OCI-LY7 (cell line): ENCODE measurements at regions not wholly inside any gene's neighbourhood (a gene's known extent, or its start where the extent isn't known, plus 50 kb on each side); places are given as distances from the start of the nearest gene placed in this dataset.

Experiments
- BruUV-seq: library from RNA; stranded (reverse); fragments of 400-500 nt; replicated peaks from 2 replicates; lab custom pipeline; 2021; lab: Mats Ljungman, UMichigan
- CTCF ChIA-PET: fragments of 300-600 bp; sonication (Branson Sonifier 250); formaldehyde crosslinking; loops from one replicate; lab custom pipeline; 2022; ENCODE audit warnings: antibody characterized with exemption; ENCODE audit not compliant: unreplicated experiment; lab: Charles Lee
- POLR2A ChIA-PET: fragments of 300-600 bp; sonication (Branson Sonifier 250); formaldehyde crosslinking; loops from one replicate; lab custom pipeline; 2022; ENCODE audit warnings: antibody characterized with exemption; lab: Charles Lee
- DNase-seq: peaks from one replicate; pipeline ENCODE4 v3.0.0-alpha.2; 2015; ENCODE audit warnings: low spot score
- H2AFZ ChIP-seq: fragments of 200-600 bp; sonication (generic), shearing (Covaris generic); 2 replicates; pipeline ENCODE4 v1.6.1; 2014; ENCODE audit warnings: mild to moderate bottlenecking, antibody characterized with exemption, low read length, moderate library complexity
- H3K27ac ChIP-seq: fragments of 200-600 bp; sonication (generic); 2 replicates; pipeline ENCODE4 v1.5.1; 2014; ENCODE audit warnings: mixed run types, low read depth, mild to moderate bottlenecking, moderate library complexity, low read length, inconsistent platforms; ENCODE audit not compliant: poor library complexity, severe bottlenecking
- H3K36me3 ChIP-seq: fragments of 200-600 bp; sonication (generic); 2 replicates; pipeline ENCODE4 v1.6.1; 2014; ENCODE audit warnings: mild to moderate bottlenecking, antibody characterized with exemption, low read length, moderate library complexity, mixed read lengths; ENCODE audit not compliant: insufficient read depth
- H3K4me1 ChIP-seq: fragments of 200-600 bp; sonication (generic); 2 replicates; pipeline ENCODE4 v1.5.1; 2014; ENCODE audit warnings: mild to moderate bottlenecking, low read length; ENCODE audit not compliant: insufficient read depth, poor library complexity, severe bottlenecking
- H3K4me2 ChIP-seq: fragments of 200-600 bp; sonication (generic); 2 replicates; pipeline ENCODE4 v1.6.1; 2014; ENCODE audit warnings: mild to moderate bottlenecking, low read length
- H3K4me3 ChIP-seq: fragments of 200-600 bp; sonication (generic); 2 replicates; pipeline ENCODE4 v1.5.1; 2014; ENCODE audit warnings: mild to moderate bottlenecking, low read depth, low read length; ENCODE audit not compliant: poor library complexity, severe bottlenecking
- H3K79me2 ChIP-seq: fragments of 200-600 bp; sonication (generic); 2 replicates; pipeline ENCODE4 v1.6.1; 2016; ENCODE audit warnings: low read depth, mild to moderate bottlenecking, low read length, moderate library complexity, mixed read lengths; ENCODE audit not compliant: insufficient read depth
- H3K9me2 ChIP-seq: fragments of 200-600 bp; sonication (generic); 2 replicates; pipeline ENCODE4 v1.6.1; 2016; ENCODE audit warnings: mild to moderate bottlenecking, low read length, mixed read lengths; ENCODE audit not compliant: insufficient read depth
- H3K9me3 ChIP-seq: fragments of 200-600 bp; sonication (generic); 2 replicates; pipeline ENCODE4 v1.6.1; 2014; ENCODE audit warnings: mild to moderate bottlenecking, mixed run types, low read length, mixed read lengths
- H4K20me1 ChIP-seq: fragments of 200-600 bp; sonication (generic); 2 replicates; pipeline ENCODE4 v1.6.1; 2014; ENCODE audit warnings: mild to moderate bottlenecking, antibody characterized with exemption, low read length, moderate library complexity, mixed read lengths; ENCODE audit not compliant: insufficient read depth
- CTCF ChIP-seq: fragments of 200-600 bp; sonication (generic); conservative IDR thresholded peaks from 2 replicates; pipeline ENCODE4 v1.5.1; 2014; ENCODE audit warnings: mild to moderate bottlenecking, antibody characterized with exemption, low read length, moderate library complexity, mixed read lengths
- EZH2phosphoT487 ChIP-seq: fragments of 200-600 bp; sonication (generic); IDR thresholded peaks from 2 replicates; pipeline ENCODE4 v1.6.1; 2018; ENCODE audit warnings: low read depth, borderline replicate concordance, mild to moderate bottlenecking, mixed run types, antibody characterized with exemption, low read length, moderate library complexity, mixed read lengths
- intact Hi-C: fragments of 100-400 bp; cut with micrococcal nuclease; formaldehyde crosslinking; loops from one replicate; pipeline ENCODE4 v1.10.0; 2022; ENCODE audit not compliant: unreplicated experiment

- POLR2A ChIA-PET: no interaction called here
These were observed 787.4 kb downstream of the DACH1 start for GRCh38 chr13:71079638-71080037.

GRCh38 chr13:71068041-71068440 is 799.0 kb downstream of the DACH1 start:
- no peaks in the 10 kb centered on the region for H4K20me1 ChIP-seq
- BruUV-seq: no TSS peak
- POLR2A ChIA-PET: interaction anchor here (0.5 to 0.7 kb wide), 2 partner anchors 13 to 21 kb away, joined by 3 to 4 read pairs; no protein-coding TSS in a partner anchor
- H3K27ac ChIP-seq: no peak overlapping the region
- H3K79me2 ChIP-seq: no peaks in the 10 kb centered on the region
- no peaks in the 10 kb centered on the region for H3K4me1 ChIP-seq
- no peak for TF ChIP-seq EZH2phosphoT487
- no peak for TF ChIP-seq CTCF
- no peaks in the 10 kb centered on the region for H3K9me3 ChIP-seq
- no peak overlapping the region for H2AFZ ChIP-seq
- H3K4me2 ChIP-seq: no peak overlapping the region
- intact Hi-C loops: no loop called here
- no peak overlapping the region for H3K4me3 ChIP-seq
- H3K36me3 ChIP-seq: no peaks in the 10 kb centered on the region
- DNase-seq: no peak
- no peaks in the 10 kb centered on the region for H3K9me2 ChIP-seq
- CTCF ChIA-PET: no interaction called here

More at GRCh38 chr13:71079638-71080037, 787.4 kb downstream of the DACH1 start:
- no peak for DNase-seq
- BruUV-seq: no TSS peak
- Histone ChIP-seq H2AFZ (no peak overlapping the region), H3K36me3 (no peaks in the 10 kb centered on the region), H3K4me2 (no peak overlapping the region), H3K4me3 (no peak overlapping the region), H3K27ac (no peak overlapping the region), H3K9me3 (no peaks in the 10 kb centered on the region), H3K4me1 (no peaks in the 10 kb centered on the region), H3K79me2 (no peaks in the 10 kb centered on the region), H3K9me2 (no peaks in the 10 kb centered on the region), H4K20me1 (no peaks in the 10 kb centered on the region)
- CTCF ChIA-PET: no interaction called here
- intact Hi-C loops: no loop called here
- TF ChIP-seq CTCF (no peak), EZH2phosphoT487 (no peak)

- Histone ChIP-seq H3K4me3 (no peak overlapping the region), H3K4me2 (no peak overlapping the region), H3K36me3 (no peaks in the 10 kb centered on the region), H3K9me2 (no peaks in the 10 kb centered on the region), H3K79me2 (no peaks in the 10 kb centered on the region), H2AFZ (no peak overlapping the region), H4K20me1 (no peaks in the 10 kb centered on the region), H3K27ac (no peak overlapping the region), H3K9me3 (no peaks in the 10 kb centered on the region), H3K4me1 (no peaks in the 10 kb centered on the region)
- intact Hi-C loops: no loop called here
- ChIA-PET CTCF (no interaction called here), POLR2A (no interaction called here)
- no peak for TF ChIP-seq CTCF
- TF ChIP-seq EZH2phosphoT487: no peak
- no TSS peak for BruUV-seq
- DNase-seq: no peak
These were observed 799.7 kb downstream of the DACH1 start for GRCh38 chr13:71067165-71067815.
